Ishikawa (cell line): ENCODE measurements at regions not wholly inside any gene's neighbourhood (a gene's known extent, or its start where the extent isn't known, plus 50 kb on each side); places are given as distances from the start of the nearest gene placed in this dataset.

ENCODE experiments used
- CEBPB ChIP-seq: IDR thresholded peaks from 2 replicates; pipeline ENCODE4 v1.6.1; 2012
- CREB1 ChIP-seq: IDR thresholded peaks from 2 replicates; pipeline ENCODE4 v1.6.1; 2012; ENCODE audit warnings: low read depth
- EGR1 ChIP-seq: IDR thresholded peaks from 2 replicates; pipeline ENCODE4 v1.6.1; 2012
- EP300 ChIP-seq: IDR thresholded peaks from 2 replicates; pipeline ENCODE4 v1.6.1; 2012; ENCODE audit warnings: borderline replicate concordance
- FOXM1 ChIP-seq: IDR thresholded peaks from 2 replicates; pipeline ENCODE4 v1.6.1; 2012; ENCODE audit warnings: low read depth, borderline replicate concordance
- MAX ChIP-seq: IDR thresholded peaks from 2 replicates; pipeline ENCODE4 v1.6.1; 2012
- NFIC ChIP-seq: IDR thresholded peaks from 2 replicates; pipeline ENCODE4 v1.6.1; 2012
- RAD21 ChIP-seq: IDR thresholded peaks from 2 replicates; pipeline ENCODE4 v1.6.1; 2012; ENCODE audit warnings: low read depth
- REST ChIP-seq: IDR thresholded peaks from 2 replicates; pipeline ENCODE4 v1.6.1; 2012; ENCODE audit warnings: low read depth, mild to moderate bottlenecking
- TAF1 ChIP-seq: IDR thresholded peaks from 2 replicates; pipeline ENCODE4 v1.6.1; 2012; ENCODE audit warnings: low read depth, mild to moderate bottlenecking
- TCF12 ChIP-seq: IDR thresholded peaks from 2 replicates; pipeline ENCODE4 v1.6.1; 2012; ENCODE audit warnings: low read depth
- TEAD4 ChIP-seq: IDR thresholded peaks from 2 replicates; pipeline ENCODE4 v1.6.1; 2012
- USF1 ChIP-seq: IDR thresholded peaks from 2 replicates; pipeline ENCODE4 v1.6.1; 2012
- YY1 ChIP-seq: IDR thresholded peaks from 2 replicates; pipeline ENCODE4 v1.6.1; 2012; ENCODE audit warnings: low read depth
- ZBTB7A ChIP-seq: IDR thresholded peaks from 2 replicates; pipeline ENCODE4 v1.6.1; 2012; ENCODE audit warnings: low read depth

DNA sequence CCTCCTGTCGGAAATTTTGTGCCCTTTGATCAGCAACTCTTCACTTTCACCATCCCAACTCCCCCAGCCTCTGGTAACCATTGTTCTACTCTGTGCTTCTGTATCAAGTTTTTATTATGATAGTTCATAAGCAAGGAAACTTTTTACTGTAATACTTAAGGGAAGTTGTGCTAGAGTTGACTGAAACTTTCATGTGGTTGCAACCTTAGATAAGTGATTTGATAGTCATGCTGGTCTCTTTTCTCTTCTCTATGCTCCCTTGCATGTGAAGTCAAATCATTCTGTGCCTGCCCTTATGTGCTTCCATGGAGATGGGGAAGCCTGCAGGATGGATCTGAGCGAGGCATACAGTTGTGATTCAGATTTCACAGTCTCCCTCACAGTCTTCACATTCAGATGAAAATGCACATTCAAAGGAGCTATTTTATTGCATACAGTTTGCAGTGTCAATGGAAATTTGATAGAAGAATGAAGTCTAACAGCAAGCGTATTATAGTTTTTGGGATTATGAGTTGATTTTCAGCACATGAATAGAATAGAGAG, 1428.3 kb upstream of the TENM3 start:
- no peak for TF ChIP-seq TCF12
- no peak for TF ChIP-seq CREB1
- no peak for TF ChIP-seq USF1
- no peak for TF ChIP-seq NFIC
- TF ChIP-seq CEBPB, result no peak
- TF ChIP-seq REST, result no peak
- no peak for TF ChIP-seq TAF1
- TF ChIP-seq EGR1, result no peak
- no peak for TF ChIP-seq RAD21

- TF ChIP-seq REST, result no peak
- TF ChIP-seq ZBTB7A, result no peak
- TF ChIP-seq YY1, result no peak
- TF ChIP-seq RAD21, result no peak
- no peak for TF ChIP-seq CREB1
- TF ChIP-seq EP300, result no peak
- no peak for TF ChIP-seq USF1
- TF ChIP-seq TEAD4, result no peak
- no peak for TF ChIP-seq TAF1
- TF ChIP-seq TCF12, result no peak
- no peak for TF ChIP-seq FOXM1
- TF ChIP-seq NFIC, result no peak
- TF ChIP-seq EGR1, result no peak
- TF ChIP-seq MAX, result no peak
- TF ChIP-seq CEBPB, result no peak
Observed at GRCh38 chr4:180817529-180817928, 1425.7 kb upstream of the TENM3 start.

DNA sequence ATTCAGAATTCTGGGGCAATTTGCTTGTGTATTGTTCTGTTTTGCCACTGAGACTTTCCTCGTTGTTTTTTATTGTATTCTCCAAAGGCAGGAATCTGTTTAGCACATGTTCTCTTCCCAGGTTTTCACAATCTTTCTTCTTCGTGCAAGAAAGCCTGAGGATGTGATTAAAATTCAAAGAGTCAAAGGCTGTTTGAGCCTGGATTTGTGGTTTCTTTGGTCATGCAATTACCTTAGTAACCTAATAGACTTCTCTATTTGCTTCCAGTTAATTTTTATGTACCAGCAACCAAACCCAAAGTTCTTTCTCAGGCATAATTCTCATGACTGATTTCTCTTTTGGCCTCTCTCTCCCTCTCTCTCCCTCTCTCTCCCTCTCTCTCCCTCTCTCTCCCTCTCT, 1420.1 kb upstream of the TENM3 start:
- TF ChIP-seq RAD21 (no peak), YY1 (no peak), NFIC (no peak), EP300 (no peak), CEBPB (no peak), CREB1 (no peak), TAF1 (no peak), EGR1 (no peak), REST (no peak), TCF12 (no peak)

DNA sequence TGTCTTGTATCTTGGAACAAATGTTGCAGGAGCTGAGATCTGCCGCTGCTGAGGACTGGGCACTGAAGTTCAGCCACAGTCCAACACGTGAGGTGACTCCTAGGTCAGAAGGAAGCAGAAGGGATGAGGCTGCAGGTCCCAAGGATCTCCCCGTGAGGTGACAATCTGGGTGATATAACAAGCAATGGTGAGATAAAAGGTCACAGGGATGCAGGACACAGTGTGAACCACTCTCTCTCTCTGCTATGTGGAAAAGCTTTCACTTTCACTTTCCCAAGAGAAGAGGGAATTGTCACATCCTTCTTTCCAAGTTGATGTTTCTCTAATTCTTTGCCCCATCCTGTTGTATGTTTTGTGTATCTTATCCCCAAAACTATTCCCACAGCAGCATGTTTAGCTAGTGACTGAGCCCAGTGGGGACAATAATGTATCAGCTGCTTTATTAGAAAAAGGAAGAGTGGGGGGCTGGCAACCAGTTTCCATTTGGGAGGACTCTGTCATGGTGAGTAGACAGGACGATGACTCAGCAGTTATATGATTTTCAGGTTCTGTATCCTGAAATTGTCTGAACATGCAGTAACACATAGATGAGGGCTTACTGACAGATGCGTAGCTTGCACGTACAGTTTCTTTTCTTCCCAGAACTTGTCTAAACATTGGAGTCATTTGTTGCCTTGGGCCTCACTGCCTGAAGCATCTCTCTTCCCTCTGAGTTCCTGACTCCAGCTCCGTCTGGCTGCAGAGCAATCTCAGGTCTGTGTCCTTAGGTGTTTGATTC, 1415.8 kb upstream of the TENM3 start:
- TF ChIP-seq CEBPB (no peak), YY1 (no peak), USF1 (no peak), CREB1 (no peak), TAF1 (no peak), MAX (no peak), TEAD4 (no peak), ZBTB7A (no peak), EGR1 (no peak), NFIC (no peak), RAD21 (no peak)
